ENCODE measurements at regions not wholly inside any gene's neighbourhood (a gene's known extent, or its start where the extent isn't known, plus 50 kb on each side); places are given as distances from the start of the nearest gene placed in this dataset.

DNA sequence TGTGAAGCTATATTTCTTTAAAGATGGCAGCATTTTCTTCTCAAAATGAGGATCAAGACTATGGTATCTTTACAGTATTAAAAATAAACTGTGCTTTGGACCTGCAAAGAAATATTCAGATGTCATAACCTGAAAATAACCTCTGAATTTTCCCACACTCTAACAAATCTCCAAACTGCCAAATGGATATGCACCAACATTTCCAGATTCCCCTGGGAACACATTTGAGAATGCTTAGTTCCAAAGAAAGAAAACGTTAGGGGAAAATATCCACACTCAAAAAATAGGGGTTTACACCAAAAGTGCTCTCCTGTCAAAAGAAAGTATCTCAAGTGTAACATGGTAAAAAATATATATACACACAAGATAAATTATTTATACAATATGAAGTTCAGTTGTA, 69.1 kb upstream of the ARHGAP29 start:
- TF ChIP-seq TBL1XR1 (IDR thresholded peaks at IDR 0.05; ENCODE audit: borderline replicate concordance, low read length, partially characterized antibody) (no peak), NR2C2 (CRISPR knock-in tag; IDR thresholded peaks at IDR 0.05; ENCODE audit: borderline replicate concordance) (no peak)
- TF ChIP-seq, protein P1, sequence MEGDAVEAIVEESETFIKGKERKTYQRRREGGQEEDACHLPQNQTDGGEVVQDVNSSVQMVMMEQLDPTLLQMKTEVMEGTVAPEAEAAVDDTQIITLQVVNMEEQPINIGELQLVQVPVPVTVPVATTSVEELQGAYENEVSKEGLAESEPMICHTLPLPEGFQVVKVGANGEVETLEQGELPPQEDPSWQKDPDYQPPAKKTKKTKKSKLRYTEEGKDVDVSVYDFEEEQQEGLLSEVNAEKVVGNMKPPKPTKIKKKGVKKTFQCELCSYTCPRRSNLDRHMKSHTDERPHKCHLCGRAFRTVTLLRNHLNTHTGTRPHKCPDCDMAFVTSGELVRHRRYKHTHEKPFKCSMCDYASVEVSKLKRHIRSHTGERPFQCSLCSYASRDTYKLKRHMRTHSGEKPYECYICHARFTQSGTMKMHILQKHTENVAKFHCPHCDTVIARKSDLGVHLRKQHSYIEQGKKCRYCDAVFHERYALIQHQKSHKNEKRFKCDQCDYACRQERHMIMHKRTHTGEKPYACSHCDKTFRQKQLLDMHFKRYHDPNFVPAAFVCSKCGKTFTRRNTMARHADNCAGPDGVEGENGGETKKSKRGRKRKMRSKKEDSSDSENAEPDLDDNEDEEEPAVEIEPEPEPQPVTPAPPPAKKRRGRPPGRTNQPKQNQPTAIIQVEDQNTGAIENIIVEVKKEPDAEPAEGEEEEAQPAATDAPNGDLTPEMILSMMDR (CRISPR knock-in tag; IDR thresholded peaks at IDR 0.05): no peak

Measured in HepG2 (cell line).